Osteocyte (in vitro differentiated cells): ENCODE measurements at regions not wholly inside any gene's neighbourhood (a gene's known extent, or its start where the extent isn't known, plus 50 kb on each side); places are given as distances from the start of the nearest gene placed in this dataset.

Experiments used
- DNase-seq: peaks from one replicate; pipeline ENCODE4 v3.0.0; 2021; ENCODE audit warnings: mixed read lengths; ENCODE audit not compliant: unreplicated experiment; ENCODE audit errors: extremely low spot score
- H3K27ac Mint-ChIP-seq: one replicate; pipeline ENCODE4 v1.8.0; 2021; ENCODE audit warnings: mild to moderate bottlenecking, mixed read lengths; ENCODE audit not compliant: unreplicated experiment
- H3K27me3 Mint-ChIP-seq: one replicate; pipeline ENCODE4 v1.8.0; 2021; ENCODE audit warnings: mixed read lengths; ENCODE audit not compliant: unreplicated experiment
- H3K36me3 Mint-ChIP-seq: one replicate; pipeline ENCODE4 v1.8.0; 2021; ENCODE audit warnings: mixed read lengths; ENCODE audit not compliant: unreplicated experiment
- H3K4me1 Mint-ChIP-seq: one replicate; pipeline ENCODE4 v1.8.0; 2021; ENCODE audit warnings: mixed read lengths; ENCODE audit not compliant: unreplicated experiment
- H3K4me3 Mint-ChIP-seq: one replicate; pipeline ENCODE4 v1.8.0; 2021; ENCODE audit warnings: mild to moderate bottlenecking, moderate library complexity, mixed read lengths; ENCODE audit not compliant: unreplicated experiment
- H3K9me3 Mint-ChIP-seq: one replicate; pipeline ENCODE4 v1.8.0; 2021; ENCODE audit warnings: mixed read lengths; ENCODE audit not compliant: unreplicated experiment
- TF ChIP-seq, protein P1 (sequence below): fragments of 200-600 bp; sonication (generic); IDR thresholded peaks from 2 replicates; pipeline ENCODE4 v1.5.0; 2021; ENCODE audit warnings: antibody characterized with exemption, mild to moderate bottlenecking, moderate library complexity

DNA sequence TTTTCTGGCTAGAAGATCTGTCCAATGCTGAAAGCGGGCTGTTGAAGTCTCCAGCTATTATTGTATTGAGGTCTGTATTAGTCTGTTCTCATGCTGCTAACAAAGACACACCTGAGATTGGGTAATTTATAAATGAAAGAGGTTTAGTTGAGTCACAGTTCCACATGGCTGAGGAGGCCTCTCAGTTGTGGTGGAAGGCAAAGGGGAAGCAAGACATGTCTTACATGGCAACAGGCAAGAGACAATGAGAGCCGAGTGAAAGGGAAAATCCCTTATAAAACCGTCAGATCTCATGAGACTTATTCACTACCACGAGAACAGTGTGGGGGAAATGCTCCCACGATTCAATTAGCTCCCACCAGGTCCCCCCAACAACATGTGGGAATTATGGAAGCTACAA lies 980.4 kb downstream of the SLITRK5 start:
- Mint-ChIP-seq H3K27ac (no peak overlapping the region), H3K4me1 (no peaks in the 10 kb centered on the region)
- DNase-seq = no peak

DNA sequence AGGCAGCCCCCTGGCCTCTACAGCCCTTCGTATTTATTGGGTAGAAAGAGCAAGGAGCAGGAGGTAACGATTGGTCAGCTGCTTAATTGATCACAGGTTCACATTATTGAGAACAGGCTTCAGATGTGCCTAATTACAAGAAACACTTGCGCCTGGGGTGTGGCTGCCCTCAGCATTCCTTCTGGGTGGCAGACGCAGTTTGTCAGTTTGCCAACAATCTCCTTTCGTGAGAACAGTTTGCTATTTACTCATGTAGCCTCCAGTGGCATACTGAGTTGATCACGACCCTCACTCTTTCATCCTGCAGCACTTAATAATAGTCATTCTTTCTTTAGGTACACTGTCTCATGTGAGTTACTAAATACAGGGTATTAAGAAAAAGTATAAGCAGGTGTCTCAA lies 985.6 kb downstream of the SLITRK5 start:
- Mint-ChIP-seq H3K36me3 (no peaks in the 10 kb centered on the region), H3K27me3 (no peaks in the 10 kb centered on the region), H3K4me1 (no peaks in the 10 kb centered on the region), H3K9me3 (peaks cover 10% of the 10 kb centered on the region), H3K4me3 (no peak overlapping the region), H3K27ac (no peak overlapping the region)
- TF ChIP-seq, protein P1, sequence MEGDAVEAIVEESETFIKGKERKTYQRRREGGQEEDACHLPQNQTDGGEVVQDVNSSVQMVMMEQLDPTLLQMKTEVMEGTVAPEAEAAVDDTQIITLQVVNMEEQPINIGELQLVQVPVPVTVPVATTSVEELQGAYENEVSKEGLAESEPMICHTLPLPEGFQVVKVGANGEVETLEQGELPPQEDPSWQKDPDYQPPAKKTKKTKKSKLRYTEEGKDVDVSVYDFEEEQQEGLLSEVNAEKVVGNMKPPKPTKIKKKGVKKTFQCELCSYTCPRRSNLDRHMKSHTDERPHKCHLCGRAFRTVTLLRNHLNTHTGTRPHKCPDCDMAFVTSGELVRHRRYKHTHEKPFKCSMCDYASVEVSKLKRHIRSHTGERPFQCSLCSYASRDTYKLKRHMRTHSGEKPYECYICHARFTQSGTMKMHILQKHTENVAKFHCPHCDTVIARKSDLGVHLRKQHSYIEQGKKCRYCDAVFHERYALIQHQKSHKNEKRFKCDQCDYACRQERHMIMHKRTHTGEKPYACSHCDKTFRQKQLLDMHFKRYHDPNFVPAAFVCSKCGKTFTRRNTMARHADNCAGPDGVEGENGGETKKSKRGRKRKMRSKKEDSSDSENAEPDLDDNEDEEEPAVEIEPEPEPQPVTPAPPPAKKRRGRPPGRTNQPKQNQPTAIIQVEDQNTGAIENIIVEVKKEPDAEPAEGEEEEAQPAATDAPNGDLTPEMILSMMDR = no peak
- DNase-seq = no peak

More for the DNA sequence above, 980.4 kb downstream of the SLITRK5 start:
- TF ChIP-seq, protein P1 = no peak
- no peaks in the 10 kb centered on the region for H3K9me3 Mint-ChIP-seq
- no peaks in the 10 kb centered on the region for H3K27me3 Mint-ChIP-seq
- H3K36me3 Mint-ChIP-seq = no peaks in the 10 kb centered on the region
- no peak overlapping the region for H3K4me3 Mint-ChIP-seq

DNA sequence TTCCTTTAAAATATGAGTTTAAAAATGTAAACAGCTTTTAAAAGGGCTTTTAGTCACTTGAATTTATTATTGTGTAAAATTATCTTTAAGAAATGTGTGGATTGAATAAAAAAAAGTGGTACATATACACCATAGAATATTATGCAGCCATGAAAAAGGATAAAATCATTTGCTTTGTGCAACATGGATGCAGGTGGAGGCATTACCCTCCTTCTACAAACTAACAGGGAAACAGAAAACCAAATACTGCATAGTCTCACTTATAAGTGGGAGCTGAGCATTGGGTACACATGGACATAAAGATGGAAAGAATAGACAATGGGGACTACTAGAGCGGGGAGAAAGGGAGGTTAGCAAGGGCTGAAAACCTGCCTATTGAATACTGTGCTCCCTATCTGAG lies 999.3 kb downstream of the SLITRK5 start:
- TF ChIP-seq, protein P1 = no peak
- Mint-ChIP-seq H3K27me3 (no peaks in the 10 kb centered on the region), H3K9me3 (peaks cover 3% of the 10 kb centered on the region), H3K27ac (no peak overlapping the region), H3K4me3 (no peak overlapping the region), H3K4me1 (no peaks in the 10 kb centered on the region), H3K36me3 (no peaks in the 10 kb centered on the region)
- DNase-seq = no peak

DNA sequence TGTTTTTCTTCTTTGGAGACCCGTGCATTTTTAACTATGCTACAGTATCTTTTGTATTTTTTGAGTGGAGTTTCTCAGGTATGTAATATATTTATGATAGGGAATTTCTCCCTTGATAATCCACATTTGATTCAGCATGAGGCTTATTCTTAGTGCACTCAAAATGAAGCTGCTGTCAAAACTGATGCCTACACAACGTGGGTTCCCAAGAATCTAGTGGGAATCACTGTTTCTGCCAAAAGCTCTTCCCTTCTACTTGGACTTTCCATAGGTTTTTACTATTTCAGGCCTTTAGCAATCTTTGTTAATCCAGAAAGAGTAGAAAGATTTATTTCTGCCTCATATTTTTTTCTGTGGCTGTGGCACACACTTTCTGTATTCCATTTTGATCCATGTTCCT lies 1003.7 kb downstream of the SLITRK5 start:
- no peaks in the 10 kb centered on the region for H3K27me3 Mint-ChIP-seq
- no peak overlapping the region for H3K4me3 Mint-ChIP-seq
- TF ChIP-seq, protein P1 = no peak
- H3K4me1 Mint-ChIP-seq = no peaks in the 10 kb centered on the region
- H3K27ac Mint-ChIP-seq = no peak overlapping the region
- H3K9me3 Mint-ChIP-seq = peaks cover 3% of the 10 kb centered on the region
- no peak for DNase-seq
- no peaks in the 10 kb centered on the region for H3K36me3 Mint-ChIP-seq

DNA sequence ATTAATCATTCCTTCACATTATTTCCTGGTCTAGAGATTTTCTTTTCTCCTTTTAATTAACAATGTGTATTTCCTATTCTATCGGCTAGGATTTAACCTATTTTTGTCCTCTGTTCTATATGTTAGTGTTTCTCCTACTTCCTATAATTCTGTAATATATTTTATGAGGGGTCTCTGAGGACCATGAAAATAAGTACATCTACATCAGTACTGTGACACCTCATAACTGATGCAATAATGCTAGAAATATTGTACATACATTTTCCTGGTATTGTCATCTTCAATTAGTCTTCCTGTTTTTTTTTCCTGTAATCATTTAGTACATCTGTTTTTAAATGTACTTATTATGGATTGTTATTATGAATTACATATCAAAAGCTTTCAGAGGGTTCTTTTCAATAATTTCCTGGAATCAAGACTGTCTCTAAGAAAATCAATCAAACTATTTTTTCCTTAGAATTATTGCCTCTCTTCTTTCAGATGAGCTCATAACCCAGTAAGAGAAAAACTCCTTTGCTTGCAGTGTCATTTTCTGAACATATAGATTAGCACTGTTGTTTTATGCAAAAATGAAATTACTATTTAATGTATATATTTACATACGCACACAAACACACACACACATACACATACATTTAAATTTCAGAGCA lies 1004.3 kb downstream of the SLITRK5 start:
- DNase-seq = no peak
- no peak overlapping the region for H3K27ac Mint-ChIP-seq
- no peaks in the 10 kb centered on the region for H3K36me3 Mint-ChIP-seq
- no peaks in the 10 kb centered on the region for H3K27me3 Mint-ChIP-seq
- no peaks in the 10 kb centered on the region for H3K4me1 Mint-ChIP-seq
- peaks cover 2% of the 10 kb centered on the region for H3K9me3 Mint-ChIP-seq
- TF ChIP-seq, protein P1 = no peak
- no peak overlapping the region for H3K4me3 Mint-ChIP-seq
